WTC11 (cell line): ENCODE measurements at regions not wholly inside any gene's neighbourhood (a gene's known extent, or its start where the extent isn't known, plus 50 kb on each side); places are given as distances from the start of the nearest gene placed in this dataset.

Experiments used
- ATF1 ChIP-seq: sonication (generic); formaldehyde crosslinking; IDR thresholded peaks from 2 replicates; pipeline ENCODE4 v1.8.1; 2023; ENCODE audit warnings: mild to moderate bottlenecking, moderate library complexity, missing genetic modification reagents
- CREM ChIP-seq: sonication (generic); formaldehyde crosslinking; IDR thresholded peaks from 2 replicates; pipeline ENCODE4 v1.8.1; 2022; ENCODE audit warnings: mild to moderate bottlenecking, missing genetic modification reagents, moderate library complexity
- FOXJ3 ChIP-seq: sonication (generic); formaldehyde crosslinking; IDR thresholded peaks from 2 replicates; pipeline ENCODE4 v1.9.0; 2021; ENCODE audit warnings: missing genetic modification reagents, mild to moderate bottlenecking, borderline replicate concordance
- TCF7 ChIP-seq: sonication (generic); formaldehyde crosslinking; IDR thresholded peaks from 2 replicates; pipeline ENCODE4 v1.8.0; 2022; ENCODE audit warnings: mild to moderate bottlenecking, low read depth, missing genetic modification reagents, moderate library complexity
- ZNF232 ChIP-seq: sonication (generic); formaldehyde crosslinking; IDR thresholded peaks from 2 replicates; pipeline ENCODE4 v1.8.0; 2022; ENCODE audit warnings: mild to moderate bottlenecking, missing genetic modification reagents
- ZNF317 ChIP-seq: sonication (generic); formaldehyde crosslinking; IDR thresholded peaks from 2 replicates; pipeline ENCODE4 v1.8.1; 2023; ENCODE audit warnings: low read depth, mild to moderate bottlenecking, moderate library complexity, missing genetic modification reagents, borderline replicate concordance
- TF ChIP-seq, protein P1 (sequence below): fragments of 200-600 bp; IDR thresholded peaks from 2 replicates; pipeline ENCODE4 v1.8.0; 2022; ENCODE audit warnings: antibody characterized with exemption
- TF ChIP-seq, protein P2 (sequence below): sonication (generic); formaldehyde crosslinking; IDR thresholded peaks from 2 replicates; pipeline ENCODE4 v1.8.0; 2022; ENCODE audit warnings: mild to moderate bottlenecking, missing genetic modification reagents
- TF ChIP-seq, protein P3 (sequence below): sonication (generic); formaldehyde crosslinking; IDR thresholded peaks from 2 replicates; pipeline ENCODE4 v1.8.1; 2022; ENCODE audit warnings: low read depth, missing genetic modification reagents, borderline replicate concordance
- TF ChIP-seq, protein P4 (sequence below): sonication (generic); formaldehyde crosslinking; IDR thresholded peaks from 2 replicates; pipeline ENCODE4 v1.8.1; 2023; ENCODE audit warnings: mild to moderate bottlenecking, missing genetic modification reagents, moderate library complexity

DNA sequence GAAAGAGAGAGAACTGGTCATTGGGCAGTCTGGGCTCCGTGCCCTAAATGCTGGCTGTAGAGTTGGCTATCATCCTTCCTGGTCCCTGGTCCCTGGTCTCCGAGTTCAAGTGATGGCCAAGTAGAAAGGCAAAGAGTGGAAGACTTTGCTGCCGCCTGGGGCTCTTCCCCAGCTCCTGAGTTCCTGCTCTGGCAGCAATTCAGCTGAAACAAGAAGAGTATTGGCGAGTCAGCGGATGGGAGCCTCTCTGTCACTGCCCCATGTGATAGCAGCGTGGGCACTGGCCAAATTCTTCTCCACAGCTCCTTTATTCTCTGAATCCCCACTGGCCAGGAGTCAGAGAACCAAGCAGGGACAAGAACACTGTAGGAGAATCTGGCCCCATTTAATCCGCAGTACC lies 351.0 kb upstream of the POU3F3 start:
- TF ChIP-seq, protein P1, sequence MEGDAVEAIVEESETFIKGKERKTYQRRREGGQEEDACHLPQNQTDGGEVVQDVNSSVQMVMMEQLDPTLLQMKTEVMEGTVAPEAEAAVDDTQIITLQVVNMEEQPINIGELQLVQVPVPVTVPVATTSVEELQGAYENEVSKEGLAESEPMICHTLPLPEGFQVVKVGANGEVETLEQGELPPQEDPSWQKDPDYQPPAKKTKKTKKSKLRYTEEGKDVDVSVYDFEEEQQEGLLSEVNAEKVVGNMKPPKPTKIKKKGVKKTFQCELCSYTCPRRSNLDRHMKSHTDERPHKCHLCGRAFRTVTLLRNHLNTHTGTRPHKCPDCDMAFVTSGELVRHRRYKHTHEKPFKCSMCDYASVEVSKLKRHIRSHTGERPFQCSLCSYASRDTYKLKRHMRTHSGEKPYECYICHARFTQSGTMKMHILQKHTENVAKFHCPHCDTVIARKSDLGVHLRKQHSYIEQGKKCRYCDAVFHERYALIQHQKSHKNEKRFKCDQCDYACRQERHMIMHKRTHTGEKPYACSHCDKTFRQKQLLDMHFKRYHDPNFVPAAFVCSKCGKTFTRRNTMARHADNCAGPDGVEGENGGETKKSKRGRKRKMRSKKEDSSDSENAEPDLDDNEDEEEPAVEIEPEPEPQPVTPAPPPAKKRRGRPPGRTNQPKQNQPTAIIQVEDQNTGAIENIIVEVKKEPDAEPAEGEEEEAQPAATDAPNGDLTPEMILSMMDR: no peak
- no peak for TF ChIP-seq ZNF317 (CRISPR knock-in tag)
- TF ChIP-seq, protein P2, sequence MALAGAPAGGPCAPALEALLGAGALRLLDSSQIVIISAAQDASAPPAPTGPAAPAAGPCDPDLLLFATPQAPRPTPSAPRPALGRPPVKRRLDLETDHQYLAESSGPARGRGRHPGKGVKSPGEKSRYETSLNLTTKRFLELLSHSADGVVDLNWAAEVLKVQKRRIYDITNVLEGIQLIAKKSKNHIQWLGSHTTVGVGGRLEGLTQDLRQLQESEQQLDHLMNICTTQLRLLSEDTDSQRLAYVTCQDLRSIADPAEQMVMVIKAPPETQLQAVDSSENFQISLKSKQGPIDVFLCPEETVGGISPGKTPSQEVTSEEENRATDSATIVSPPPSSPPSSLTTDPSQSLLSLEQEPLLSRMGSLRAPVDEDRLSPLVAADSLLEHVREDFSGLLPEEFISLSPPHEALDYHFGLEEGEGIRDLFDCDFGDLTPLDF (CRISPR knock-in tag): no peak
- no peak for TF ChIP-seq CREM (CRISPR knock-in tag)
- TF ChIP-seq, protein P3, sequence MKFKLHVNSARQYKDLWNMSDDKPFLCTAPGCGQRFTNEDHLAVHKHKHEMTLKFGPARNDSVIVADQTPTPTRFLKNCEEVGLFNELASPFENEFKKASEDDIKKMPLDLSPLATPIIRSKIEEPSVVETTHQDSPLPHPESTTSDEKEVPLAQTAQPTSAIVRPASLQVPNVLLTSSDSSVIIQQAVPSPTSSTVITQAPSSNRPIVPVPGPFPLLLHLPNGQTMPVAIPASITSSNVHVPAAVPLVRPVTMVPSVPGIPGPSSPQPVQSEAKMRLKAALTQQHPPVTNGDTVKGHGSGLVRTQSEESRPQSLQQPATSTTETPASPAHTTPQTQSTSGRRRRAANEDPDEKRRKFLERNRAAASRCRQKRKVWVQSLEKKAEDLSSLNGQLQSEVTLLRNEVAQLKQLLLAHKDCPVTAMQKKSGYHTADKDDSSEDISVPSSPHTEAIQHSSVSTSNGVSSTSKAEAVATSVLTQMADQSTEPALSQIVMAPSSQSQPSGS (CRISPR knock-in tag): no peak
- TF ChIP-seq, protein P4, sequence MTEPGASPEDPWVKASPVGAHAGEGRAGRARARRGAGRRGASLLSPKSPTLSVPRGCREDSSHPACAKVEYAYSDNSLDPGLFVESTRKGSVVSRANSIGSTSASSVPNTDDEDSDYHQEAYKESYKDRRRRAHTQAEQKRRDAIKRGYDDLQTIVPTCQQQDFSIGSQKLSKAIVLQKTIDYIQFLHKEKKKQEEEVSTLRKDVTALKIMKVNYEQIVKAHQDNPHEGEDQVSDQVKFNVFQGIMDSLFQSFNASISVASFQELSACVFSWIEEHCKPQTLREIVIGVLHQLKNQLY: no peak
- TF ChIP-seq ATF1 (CRISPR knock-in tag): no peak
- no peak for TF ChIP-seq TCF7
- TF ChIP-seq FOXJ3 (CRISPR knock-in tag): no peak
- no peak for TF ChIP-seq ZNF232 (CRISPR knock-in tag)
